Renal cortex interstitium (tissue), 11 donors: ENCODE measurements at regions not wholly inside any gene's neighbourhood (a gene's known extent, or its start where the extent isn't known, plus 50 kb on each side); places are given as distances from the start of the nearest gene placed in this dataset.
"Not testable (repeated sequence)": the region's sequence is repeated elsewhere in the genome, so short reads cannot be mapped to it uniquely, and the experiment has no call there.

Source experiments
- DNase-seq, 11 donors: peaks; one replicate each; pipeline ENCODE4 v3.0.0-alpha.2; 2013; ENCODE audit warnings: low read depth in 9 of 11, low spot score in 4 of 11; ENCODE audit errors: extremely low read depth in 1 of 11

GRCh38 chr3:152200476-152201420 is 68.0 kb upstream of the MBNL1 start:
- DNase-seq = no peak

DNA sequence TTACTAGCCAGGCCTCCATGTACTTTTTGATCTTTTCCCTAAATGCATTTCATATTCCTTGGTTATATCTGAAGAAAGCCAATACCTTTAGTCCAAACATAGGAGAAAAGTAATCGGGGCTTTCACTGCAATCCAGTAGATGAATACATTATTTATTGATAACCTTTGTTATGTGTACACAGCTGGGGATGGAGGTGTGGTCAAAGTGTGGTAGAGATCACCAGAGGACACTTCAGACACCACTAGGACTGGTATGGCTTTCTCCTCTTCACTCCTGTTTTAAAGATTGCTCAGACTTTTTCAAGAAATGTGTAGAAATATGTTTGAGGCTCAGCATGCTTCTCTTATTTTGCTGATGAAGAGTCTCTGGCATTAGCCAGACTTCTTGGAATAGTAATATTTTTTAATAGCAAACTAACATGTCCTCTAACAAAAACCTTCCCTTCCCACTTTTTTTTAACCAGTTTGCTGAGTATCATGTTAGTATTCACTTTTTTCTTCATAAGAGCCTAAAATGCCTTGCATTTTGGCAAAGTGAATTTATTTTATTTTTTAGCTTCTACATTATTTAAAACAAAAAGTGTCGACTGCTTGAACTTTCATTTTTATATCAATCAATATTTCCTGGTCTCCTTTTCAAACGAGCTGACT is 65.6 kb upstream of the MBNL1 start:
- no peak for DNase-seq

DNA sequence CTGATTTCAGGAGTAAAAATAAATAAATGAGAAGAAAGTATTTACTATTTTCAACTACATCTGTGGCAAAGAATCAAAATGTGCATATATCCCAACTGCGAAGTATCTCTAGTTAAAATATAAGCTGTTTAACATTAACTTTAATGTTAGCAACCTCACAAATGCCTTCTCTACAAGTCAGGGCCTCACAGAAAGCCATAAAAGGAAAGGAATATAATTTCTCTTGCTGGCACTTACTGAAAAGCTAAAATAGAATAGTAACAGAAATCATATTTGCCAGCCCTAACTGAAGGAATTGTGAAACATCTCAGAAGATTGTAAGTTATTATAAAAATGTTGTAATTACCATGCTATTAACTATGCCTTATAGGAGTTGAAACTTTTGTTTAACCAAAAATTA is 65.1 kb upstream of the MBNL1 start:
- DNase-seq = no peak

- DNase-seq = no peak
These were observed 64.5 kb upstream of the MBNL1 start for GRCh38 chr3:152204218-152204617.

DNA sequence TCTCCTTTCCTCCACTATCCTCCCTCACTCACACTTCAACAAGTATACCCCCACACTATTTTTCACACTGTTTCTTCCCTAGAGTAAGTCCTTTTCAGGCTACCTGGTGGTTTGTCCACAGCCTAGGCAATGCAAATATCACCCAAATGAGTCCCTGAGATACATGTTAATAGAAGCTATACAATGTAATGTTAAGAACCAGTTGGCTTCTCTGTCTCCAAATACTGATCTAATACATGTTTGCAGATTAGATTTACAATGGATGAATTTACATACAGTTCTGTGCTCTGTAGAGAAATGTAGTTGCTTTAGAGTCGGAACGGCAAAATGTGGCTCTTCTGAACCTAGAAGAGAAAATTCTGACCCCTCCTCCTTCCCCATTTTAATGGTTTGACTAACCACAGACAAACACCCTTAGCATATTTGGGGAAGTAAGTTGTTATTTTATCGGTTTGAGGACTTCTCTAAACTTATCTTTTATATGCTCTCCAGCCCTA is 63.6 kb upstream of the MBNL1 start:
- no peak for DNase-seq

DNA sequence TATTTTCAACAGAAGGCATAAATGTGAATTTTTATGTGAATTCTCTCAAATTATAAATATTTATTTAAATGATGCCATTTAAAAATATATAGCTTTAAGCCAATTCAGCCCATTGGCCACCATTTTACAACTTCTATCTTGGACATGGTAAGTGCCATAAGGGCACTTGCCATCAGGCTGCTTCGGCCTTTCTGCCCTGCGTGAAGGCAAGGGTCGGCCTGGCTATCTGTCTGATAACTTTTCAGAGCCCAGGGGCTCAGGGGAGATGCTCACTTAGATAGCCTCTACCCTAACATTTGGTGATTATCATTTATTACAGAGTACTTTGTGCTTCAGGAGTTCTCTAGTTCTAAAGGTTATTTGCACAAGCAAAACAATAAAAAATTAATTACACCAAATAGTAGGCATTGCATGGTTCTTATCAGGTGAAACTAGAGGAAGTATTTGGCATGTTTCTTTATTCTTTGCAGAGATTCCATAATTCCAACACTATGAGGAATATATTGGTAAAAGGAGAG is 62.4 kb upstream of the MBNL1 start:
- no peak for DNase-seq

- DNase-seq = no peak
These were observed 60.3 kb upstream of the MBNL1 start for GRCh38 chr3:152208439-152208838.

- DNase-seq = no peak
These were observed 59.7 kb upstream of the MBNL1 start for GRCh38 chr3:152209060-152209459.

DNA sequence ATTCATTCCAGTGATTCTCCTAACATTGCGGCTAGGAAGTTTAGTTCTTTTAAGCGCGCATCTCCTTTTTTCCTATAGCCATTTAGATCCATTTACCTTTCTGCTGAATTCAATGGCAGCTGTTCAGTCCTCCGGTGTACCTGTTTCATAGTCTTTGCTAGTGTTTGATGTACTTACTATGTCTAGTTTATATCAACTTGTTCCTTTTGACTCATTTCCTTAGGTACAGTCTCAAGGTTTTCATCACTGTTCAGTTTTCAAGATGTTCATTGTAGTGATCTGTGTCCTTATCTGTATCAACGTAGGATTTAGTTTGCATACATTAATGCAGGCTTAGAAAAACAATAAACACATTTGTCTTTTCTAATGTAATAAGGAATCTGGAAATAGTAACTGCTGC is 59.0 kb upstream of the MBNL1 start:
- DNase-seq = no peak

DNA sequence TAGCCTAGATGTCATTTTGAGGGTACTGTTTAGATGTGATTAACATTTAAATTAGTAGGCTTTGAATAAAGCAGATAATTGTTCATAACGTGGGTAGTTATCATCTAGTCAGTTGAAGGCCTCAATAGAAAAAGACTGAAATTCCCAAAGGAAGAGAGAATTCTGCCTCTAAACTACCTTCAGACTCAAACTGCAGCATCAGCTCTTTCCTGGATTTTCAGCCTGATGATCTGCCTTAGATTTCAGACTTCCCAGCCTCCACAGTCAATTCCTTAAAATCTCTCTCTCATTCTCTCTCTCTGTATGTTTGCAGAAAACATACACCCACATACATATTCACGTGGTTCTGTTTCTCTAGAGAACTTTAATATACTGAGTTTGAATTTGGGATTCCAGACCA is 58.0 kb upstream of the MBNL1 start:
- no peak for DNase-seq

DNA sequence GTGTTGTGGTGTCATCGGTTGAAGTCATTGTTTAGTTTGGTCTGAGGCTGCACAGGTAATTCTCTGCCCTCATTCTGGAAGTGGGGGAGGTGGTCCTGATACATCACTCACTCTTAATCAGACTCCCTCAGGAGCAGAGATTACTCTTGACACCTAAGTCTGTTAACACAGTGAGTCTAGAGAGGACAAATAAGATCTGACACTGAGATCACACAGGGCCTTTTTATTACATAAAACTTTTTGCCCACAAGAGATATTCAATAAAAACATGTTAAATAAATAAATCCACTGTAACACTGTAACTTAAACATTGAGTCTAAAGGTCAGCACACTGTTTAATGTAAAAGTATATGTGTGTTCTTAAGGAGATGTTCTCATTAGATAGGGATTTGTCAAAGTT is 57.1 kb upstream of the MBNL1 start:
- DNase-seq = no peak

- no peak for DNase-seq
These were observed 55.5 kb upstream of the MBNL1 start for GRCh38 chr3:152213203-152213602.

GRCh38 chr3:152213938-152214337 is 54.8 kb upstream of the MBNL1 start:
- DNase-seq = no peak

- not testable (repeated sequence) for DNase-seq
These were observed 51.5 kb upstream of the MBNL1 start for GRCh38 chr3:152216960-152217865.

DNA sequence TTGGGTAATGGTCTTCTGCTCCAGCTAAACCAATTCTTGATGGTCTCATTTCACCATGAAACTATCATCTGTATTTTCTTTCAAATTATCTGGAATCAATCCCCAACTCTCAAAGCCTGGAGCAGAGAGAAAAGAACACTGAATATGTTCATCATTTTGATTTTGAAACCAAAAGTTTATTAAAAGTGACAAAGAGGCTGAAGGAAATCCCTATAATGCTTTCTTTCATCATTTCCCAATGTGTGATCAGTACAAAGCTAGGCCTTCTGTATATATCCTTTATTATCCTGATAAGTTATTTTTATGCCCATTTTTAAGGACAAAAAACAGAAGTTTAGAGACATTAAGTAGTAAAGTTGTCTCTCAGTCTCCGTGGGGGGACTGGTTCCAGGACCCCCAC is 50.1 kb upstream of the MBNL1 start:
- no peak for DNase-seq
